ENCODE measurements at regions not wholly inside any gene's neighbourhood (a gene's known extent, or its start where the extent isn't known, plus 50 kb on each side); places are given as distances from the start of the nearest gene placed in this dataset.

- TF ChIP-seq, protein P1, sequence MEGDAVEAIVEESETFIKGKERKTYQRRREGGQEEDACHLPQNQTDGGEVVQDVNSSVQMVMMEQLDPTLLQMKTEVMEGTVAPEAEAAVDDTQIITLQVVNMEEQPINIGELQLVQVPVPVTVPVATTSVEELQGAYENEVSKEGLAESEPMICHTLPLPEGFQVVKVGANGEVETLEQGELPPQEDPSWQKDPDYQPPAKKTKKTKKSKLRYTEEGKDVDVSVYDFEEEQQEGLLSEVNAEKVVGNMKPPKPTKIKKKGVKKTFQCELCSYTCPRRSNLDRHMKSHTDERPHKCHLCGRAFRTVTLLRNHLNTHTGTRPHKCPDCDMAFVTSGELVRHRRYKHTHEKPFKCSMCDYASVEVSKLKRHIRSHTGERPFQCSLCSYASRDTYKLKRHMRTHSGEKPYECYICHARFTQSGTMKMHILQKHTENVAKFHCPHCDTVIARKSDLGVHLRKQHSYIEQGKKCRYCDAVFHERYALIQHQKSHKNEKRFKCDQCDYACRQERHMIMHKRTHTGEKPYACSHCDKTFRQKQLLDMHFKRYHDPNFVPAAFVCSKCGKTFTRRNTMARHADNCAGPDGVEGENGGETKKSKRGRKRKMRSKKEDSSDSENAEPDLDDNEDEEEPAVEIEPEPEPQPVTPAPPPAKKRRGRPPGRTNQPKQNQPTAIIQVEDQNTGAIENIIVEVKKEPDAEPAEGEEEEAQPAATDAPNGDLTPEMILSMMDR (IDR thresholded peaks at IDR 0.05): no peak
- TF ChIP-seq POLR2AphosphoS5 (IDR thresholded peaks at IDR 0.05) (no peak), POLR2A (IDR thresholded peaks at IDR 0.05) (no peak)
Measured at GRCh38 chr22:23401910-23402274, 178.2 kb downstream of the IGLL1 start.
